GM23338 (cell line): ENCODE measurements at regions not wholly inside any gene's neighbourhood (a gene's known extent, or its start where the extent isn't known, plus 50 kb on each side); places are given as distances from the start of the nearest gene placed in this dataset.

Experiments used
- CREB1 ChIP-seq: fragments of 250-450 bp; sonication (Bioruptor Pico); IDR thresholded peaks from 2 replicates; pipeline ENCODE4 v1.5.0; 2020; ENCODE audit warnings: low read depth, mild to moderate bottlenecking, moderate library complexity
- CTCF ChIP-seq, 2 experiments: fragments of 200-600 bp in 1 of 2; sonication (generic) in 1 of 2; conservative IDR thresholded peaks; 2 replicates each; pipeline versions ENCODE4 v1.5.1 to v1.6.1; 2016 to 2017; ENCODE audit warnings: antibody characterized with exemption in 2 of 2, low read depth in 2 of 2, mild to moderate bottlenecking in 2 of 2, moderate library complexity in 1 of 2
- ETS1 ChIP-seq: IDR thresholded peaks from 2 replicates; pipeline ENCODE4 v1.6.1; 2016; ENCODE audit warnings: antibody characterized with exemption
- EZH2 ChIP-seq: fragments of 200-600 bp; sonication (generic); IDR thresholded peaks from one replicate; pipeline ENCODE4 v1.8.0; 2017; ENCODE audit warnings: antibody characterized with exemption, mild to moderate bottlenecking, low read depth; ENCODE audit not compliant: unreplicated experiment
- EZH2phosphoT487 ChIP-seq: fragments of 200-600 bp; sonication (generic); IDR thresholded peaks from one replicate; pipeline ENCODE4 v1.8.1; 2018; ENCODE audit warnings: antibody characterized with exemption; ENCODE audit not compliant: unreplicated experiment
- JUNB ChIP-seq: IDR thresholded peaks from one replicate; pipeline ENCODE4 v1.6.1; 2016; ENCODE audit warnings: antibody characterized with exemption; ENCODE audit not compliant: unreplicated experiment
- NANOG ChIP-seq: IDR thresholded peaks from 2 replicates; pipeline ENCODE4 v1.6.1; 2016; ENCODE audit warnings: antibody characterized with exemption, borderline replicate concordance
- POLR2AphosphoS5 ChIP-seq: IDR thresholded peaks from 2 replicates; pipeline ENCODE4 v1.6.1; 2016; ENCODE audit warnings: antibody characterized with exemption, low read depth
- REST ChIP-seq: IDR thresholded peaks from one replicate; pipeline ENCODE4 v1.6.1; 2018; ENCODE audit warnings: antibody characterized with exemption; ENCODE audit not compliant: unreplicated experiment
- STAT1 ChIP-seq: IDR thresholded peaks from one replicate; pipeline ENCODE4 v1.6.1; 2016; ENCODE audit warnings: antibody characterized with exemption; ENCODE audit not compliant: unreplicated experiment
- ZNF331 ChIP-seq: fragments of 250-450 bp; sonication (Bioruptor Pico); IDR thresholded peaks from 2 replicates; pipeline ENCODE4 v1.5.0; 2020; ENCODE audit warnings: low read depth, mild to moderate bottlenecking, moderate library complexity

GRCh38 chr2:76563730-76564129, 853.0 kb upstream of the GCFC2 start:
- TF ChIP-seq CTCF (conservative IDR thresholded peaks at IDR 0.05; ENCODE audit: low read depth in 2 of 2) (no peak), JUNB (no peak), REST (no peak), POLR2AphosphoS5 (no peak), CREB1 (CRISPR knock-in tag) (no peak), EZH2 (no peak), EZH2phosphoT487 (no peak), NANOG (no peak), ETS1 (no peak), STAT1 (no peak), ZNF331 (CRISPR knock-in tag) (no peak)
